HG03558 (cell line): ENCODE measurements at regions not wholly inside any gene's neighbourhood (a gene's known extent, or its start where the extent isn't known, plus 50 kb on each side); places are given as distances from the start of the nearest gene placed in this dataset.
"Not testable (repeated sequence)": the region's sequence is repeated elsewhere in the genome, so short reads cannot be mapped to it uniquely, and the experiment has no call there.

ENCODE experiments used
- ATAC-seq: cut with Tn5 transposase; IDR thresholded peaks from one replicate; pipeline ENCODE4 v1.9.1; 2021; ENCODE audit warnings: moderate number of reproducible peaks; ENCODE audit not compliant: unreplicated experiment; ENCODE audit errors: extremely low read depth

DNA sequence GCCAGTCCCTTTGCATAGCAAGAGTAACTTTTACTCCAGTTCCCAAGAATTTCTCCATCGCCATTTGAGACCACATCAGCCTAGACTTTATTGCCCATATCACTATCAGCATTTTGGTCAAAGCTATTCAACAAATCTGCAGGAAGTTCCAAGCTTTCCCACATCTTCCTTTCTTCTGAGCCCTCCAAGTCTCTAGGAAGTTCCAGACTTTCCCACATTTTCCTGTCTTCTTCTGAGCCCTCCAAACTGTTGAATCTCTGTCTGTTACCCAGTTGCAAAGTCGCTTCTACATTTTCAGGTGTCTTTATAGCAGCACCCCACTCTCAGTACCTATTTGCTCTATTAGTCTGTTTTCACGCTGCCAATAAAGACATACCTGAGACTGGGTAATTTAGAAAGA, 386.4 kb upstream of the KCND2 start:
- not testable (repeated sequence) for ATAC-seq

DNA sequence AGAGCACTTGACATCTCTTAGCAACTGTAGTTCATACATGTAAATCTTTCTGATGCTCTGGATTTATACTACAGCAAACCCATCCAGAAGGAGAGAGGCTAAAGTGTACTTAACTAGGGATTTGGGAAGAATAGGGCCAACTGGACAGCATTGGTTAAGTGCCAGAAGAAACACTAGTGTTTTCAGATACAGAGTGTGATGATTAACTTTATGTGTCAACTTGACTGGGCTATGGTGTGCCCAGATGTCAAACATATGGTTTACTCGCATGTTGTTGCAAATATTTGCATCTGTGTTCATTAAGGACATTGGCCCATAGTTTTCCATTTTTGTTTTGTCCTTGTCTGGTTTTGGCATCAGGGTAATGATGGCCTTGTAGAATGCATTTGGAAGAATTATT, 384.7 kb upstream of the KCND2 start:
- ATAC-seq, result no peak

DNA sequence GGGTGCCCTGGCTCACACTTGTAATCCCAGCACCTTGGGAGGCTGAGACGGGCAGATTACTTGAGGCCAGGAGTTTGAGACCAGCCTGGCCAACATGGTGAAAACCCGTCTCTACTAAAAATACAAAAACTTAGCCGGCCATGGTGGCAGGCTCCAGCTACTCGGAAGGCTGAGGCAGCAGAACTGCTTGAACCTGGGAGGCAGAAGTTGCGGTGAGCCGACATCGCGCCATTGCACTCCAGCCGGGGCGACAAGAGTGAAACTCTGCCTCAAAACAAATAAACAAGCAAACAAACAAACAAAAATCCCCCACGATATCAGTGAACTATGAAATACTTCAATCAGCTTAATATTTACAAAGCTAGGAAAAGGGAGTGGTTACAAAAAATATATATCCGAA, 382.3 kb upstream of the KCND2 start:
- no peak for ATAC-seq

DNA sequence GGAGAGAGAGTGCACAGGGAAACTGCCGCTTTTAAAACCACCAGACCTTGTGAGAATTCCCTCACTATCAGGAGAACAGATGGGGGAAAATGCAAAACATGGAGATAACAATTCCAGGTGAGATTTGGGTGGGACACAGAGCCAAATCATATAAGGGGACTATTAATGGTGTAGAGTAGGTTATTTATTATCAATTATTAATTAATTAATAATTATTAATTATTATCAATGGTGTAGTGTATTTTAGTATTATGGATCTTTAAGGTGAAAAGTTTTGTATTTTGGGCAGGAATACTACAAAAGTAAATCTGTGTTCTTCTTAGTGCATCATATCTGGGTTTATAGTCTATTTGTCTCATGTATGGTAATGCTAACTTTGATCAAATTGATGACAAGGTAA, 377.7 kb upstream of the KCND2 start:
- ATAC-seq, result no peak

DNA sequence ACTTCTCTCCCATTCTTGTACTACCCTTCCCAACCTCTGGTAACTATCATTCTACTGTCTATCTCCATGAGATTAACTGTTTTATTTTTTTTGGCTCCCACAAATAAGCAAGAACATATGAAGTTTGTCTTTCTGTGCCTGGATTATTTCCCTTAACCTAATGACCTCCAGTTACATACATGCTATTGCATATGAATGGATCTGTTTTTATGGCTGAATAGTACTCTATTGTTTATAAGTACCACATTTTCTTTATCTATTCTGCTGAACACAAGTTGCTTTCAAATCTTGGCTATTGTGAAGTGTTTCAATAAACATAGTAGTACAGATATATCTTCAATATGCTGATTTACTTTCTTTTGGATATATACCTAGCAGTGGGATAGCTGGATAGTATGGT, 376.6 kb upstream of the KCND2 start:
- no peak for ATAC-seq

DNA sequence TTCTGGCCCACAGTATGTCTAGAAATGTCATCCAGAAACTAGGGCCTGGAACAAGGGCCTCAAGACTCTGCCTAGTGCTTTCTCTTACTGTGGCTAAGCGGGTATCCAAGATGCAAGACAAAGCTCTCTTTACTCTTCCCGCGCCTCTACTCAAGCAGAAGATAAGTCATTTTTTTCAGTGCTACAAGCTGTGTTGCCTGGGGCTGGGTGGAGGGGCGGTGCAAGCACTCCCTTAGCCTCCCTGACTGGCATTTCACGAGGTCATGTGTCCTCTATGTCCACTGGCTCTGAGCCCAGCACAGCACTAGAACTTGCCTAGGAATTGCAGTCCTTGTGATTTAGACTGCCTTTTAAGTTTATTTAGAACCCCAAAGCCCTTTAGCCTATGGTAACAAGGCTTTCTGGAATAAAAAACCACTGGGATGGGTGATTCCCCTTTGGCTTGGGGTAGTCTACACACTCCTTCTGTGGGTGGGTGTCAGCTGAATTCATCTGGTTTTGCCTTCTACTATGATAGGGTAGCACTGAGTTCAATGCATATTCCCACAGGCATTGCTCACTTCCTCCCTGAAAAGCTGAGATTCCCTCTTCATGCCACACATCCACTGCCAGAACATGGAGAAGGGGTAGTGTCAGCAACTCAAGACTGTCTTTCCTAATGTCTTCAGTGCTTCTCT, 371.8 kb upstream of the KCND2 start:
- no peak for ATAC-seq

DNA sequence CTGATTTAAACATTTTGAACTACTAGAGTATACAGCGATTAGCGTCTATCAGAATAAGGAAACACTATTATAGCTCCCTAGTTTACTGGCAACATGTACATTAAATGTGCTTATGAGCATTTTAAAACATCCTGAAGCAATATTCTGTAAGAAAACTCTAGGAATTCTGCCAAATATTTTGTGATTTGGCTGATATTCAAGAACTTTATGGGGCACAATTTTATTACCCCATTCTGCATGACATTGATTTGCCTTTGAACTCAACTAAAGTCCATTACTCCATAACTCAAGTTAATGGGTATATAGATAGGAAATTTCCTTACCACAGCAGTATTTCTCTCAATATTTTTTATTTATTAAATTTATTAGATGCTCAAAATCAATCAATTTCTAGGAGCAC, 369.9 kb upstream of the KCND2 start:
- ATAC-seq, result no peak

DNA sequence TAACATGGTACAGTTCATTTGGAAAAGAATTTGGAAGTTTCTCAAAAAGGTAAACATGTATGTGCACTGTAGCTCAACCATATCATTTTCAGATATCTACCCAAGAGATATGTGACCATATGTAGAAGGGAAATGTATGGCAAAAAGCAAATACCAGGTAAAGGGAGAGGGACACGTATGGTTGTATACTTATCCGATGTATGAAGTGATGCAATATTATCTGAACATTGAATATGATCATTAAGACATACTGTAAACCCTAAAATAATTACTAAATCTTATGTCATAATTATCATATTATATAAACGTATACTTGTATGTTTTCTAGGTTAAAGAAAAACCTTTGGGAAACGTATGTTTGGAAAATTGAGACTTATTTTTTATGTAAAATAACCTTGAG, 367.5 kb upstream of the KCND2 start:
- no peak for ATAC-seq

DNA sequence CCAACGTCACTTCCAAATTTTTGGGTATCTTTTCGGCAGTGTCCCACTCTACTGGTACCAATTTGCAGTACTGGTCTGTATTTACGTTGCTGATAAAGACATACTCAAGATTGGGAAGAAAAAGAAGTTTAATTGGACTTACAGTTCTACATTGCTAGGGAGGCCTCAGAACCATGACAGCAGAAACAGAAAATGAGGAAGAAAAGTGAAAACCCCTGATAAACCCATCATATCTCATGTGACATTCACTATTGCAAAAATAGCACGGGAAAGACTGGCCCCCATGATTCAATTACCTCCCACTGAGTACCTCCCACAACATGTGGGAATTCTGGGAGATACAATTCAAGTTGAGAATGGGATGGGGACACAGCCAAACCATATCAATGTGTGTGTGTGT, 364.0 kb upstream of the KCND2 start:
- ATAC-seq, result no peak

DNA sequence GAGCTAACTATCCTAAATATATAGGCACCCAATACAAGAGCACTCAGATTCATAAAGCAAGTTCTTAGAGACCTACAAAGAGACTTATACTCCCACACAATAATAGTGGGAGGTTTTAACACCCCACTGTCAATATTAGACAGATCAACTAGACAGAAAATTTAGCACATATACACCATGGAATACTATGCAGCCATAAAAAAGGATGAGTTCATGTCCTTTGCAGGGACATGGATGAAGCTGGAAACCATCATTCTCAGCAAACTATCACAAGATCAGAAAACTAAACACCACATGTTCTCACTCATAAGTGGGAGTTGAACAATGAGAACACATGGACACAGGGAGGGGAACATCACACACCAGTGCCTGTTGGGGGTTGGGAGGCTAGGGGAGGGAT, 358.9 kb upstream of the KCND2 start:
- not testable (repeated sequence) for ATAC-seq

DNA sequence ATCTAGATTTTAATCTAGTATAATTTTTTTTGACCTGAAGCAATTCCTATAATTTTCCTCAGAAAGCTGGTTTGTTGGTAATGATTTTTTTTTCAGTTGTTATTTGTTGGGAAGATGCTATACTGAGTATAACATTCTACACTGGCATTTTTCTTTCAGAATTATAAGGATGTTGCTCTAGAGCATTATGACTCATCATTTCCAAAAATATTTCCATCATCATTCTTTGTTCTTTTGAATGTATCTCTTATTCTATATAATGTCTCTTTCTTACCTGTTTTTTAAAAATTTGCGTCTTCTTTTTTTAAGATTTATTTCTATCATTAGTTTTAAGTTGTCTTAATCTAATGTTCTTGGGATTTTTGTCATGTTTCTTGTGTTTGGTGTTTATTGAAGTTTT, 356.5 kb upstream of the KCND2 start:
- no peak for ATAC-seq

DNA sequence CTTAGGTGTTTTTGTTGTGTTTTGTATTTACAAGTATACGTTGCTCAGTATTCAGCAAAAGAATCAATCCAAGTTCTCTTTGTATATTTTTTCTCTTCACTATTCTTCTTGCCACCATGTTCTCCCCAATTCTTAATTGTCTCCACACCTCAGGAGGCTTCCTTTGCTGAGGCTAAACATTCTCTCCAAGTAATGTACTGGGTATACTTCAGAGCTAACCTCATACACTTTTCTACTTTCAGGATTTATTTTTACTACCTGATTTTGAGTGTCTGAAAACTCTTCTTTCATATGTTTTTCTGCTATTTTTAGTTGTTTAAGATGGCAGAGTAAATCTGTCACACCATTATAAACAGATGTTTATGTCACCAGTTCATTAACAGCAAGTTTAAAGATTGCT, 354.8 kb upstream of the KCND2 start:
- no peak for ATAC-seq

DNA sequence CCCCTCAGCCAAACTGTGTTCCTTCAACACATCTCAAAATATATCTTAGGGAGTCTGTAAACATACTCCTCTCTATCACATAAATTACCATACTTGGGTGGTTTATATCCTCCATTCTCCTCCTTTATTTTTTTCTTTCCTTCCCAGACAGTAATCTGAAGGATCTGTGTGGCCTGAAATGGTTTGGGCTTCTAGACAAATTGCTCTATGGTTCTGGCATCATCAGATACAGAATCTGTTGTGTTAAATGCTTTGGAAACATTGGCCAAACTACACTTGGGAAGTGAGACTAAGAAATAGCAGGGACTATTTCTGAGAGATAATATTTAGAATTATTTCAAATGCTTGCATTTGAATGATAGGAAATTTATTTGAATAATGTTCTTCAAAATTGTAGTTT, 353.0 kb upstream of the KCND2 start:
- no peak for ATAC-seq

DNA sequence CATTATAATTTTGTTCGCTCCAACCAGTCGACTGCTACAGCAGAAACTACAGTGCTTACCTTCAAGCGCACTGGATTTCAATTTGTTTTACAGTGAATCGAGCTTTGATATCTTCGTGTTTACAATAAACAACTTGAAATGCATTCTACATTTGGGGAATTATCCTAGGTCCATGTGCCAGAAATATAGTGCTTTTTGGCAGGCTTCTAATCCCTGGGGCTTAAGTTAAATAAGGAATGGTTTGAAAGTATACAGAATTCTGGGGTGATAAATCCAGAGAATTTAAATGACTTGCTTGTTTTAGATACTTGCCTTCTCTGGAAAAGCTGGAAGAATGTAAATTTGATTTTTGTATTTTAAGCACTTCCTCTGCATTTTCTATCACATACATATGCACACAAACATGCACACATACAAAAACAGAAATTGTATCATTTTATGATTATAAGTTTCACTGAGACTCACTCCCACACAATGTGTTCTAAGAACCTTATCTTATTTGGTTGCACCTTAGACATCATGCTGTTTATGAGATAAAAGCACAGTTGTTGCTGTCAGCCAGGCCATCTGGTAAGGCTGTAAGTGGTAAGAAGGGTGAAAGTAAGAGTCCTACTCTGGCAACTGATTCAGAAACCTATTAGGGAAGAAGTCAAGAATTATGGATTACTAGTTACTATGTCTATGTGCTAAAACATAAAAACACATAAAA, 347.2 kb upstream of the KCND2 start:
- no peak for ATAC-seq

DNA sequence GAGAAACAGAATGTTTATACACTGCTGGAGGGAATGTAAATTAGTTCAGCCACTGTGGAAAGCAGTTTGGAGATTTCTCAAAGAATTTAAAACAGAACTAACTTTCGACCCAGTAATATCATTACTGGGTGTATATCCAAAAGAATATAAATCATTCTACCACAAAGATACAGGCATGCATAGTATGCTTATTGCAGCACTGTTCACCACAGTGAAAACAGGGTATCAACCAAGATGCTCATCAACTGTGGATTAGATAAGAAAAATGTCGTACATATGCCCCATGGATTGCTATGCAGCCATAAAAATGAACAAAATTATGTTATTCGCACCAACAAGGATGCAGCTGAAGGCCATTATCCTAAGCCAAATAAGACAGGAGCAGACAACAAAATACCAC, 343.1 kb upstream of the KCND2 start:
- ATAC-seq, result no peak

DNA sequence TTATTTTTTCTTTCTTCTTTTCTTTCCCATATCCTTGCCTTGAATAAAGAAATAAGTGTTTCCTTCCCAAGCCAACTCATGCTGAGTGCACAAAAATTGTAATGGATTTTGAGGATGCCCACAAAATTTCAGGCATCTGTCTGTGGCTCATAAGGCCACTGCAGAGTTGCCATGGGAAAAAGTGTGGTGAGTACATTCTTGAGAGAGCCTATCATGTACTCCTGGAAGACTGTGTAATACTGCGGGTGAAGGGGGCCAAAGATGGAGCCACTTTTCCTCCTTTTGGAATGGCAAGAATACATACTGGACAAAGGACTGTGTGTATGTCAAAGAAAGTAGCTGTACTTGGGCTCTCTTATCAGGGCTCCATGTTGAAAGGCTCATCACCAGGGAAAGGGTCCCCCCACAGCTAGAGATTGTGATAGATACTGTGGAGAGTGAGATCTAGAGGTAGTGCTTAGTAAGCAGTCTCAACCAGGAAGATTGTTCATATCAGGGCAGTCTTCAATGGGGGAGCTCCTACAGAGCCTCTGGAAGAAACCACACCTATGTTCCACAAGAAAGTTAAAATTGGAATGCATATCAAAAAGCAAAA, 341.6 kb upstream of the KCND2 start:
- no peak for ATAC-seq

DNA sequence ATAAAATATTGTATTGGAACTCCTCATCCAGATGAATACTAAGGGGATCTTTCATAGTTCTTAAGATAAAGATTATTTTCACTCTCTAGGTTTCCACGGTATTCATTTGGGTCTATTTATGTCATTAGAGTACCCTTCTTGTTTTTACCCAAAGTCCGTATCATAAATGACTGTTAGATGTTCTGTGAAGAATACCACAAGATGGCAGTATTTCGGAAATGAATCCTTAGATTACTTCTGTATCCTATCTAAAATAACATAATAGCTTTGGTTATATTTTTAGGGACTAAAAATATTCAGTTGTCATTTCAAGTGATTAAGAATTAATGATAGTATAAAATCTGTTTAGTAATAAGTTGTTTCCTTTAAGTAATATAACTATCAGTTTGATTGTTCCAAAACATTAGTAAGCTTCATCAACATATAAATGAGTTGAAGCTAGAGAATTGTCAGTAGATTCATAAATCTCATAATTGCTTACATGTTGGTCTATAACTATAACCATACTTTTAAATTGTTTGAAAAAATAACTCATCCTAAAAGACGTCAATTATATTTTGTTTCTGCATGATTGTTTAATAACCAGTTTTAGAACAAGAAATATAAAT, 337.5 kb upstream of the KCND2 start:
- ATAC-seq, result no peak

DNA sequence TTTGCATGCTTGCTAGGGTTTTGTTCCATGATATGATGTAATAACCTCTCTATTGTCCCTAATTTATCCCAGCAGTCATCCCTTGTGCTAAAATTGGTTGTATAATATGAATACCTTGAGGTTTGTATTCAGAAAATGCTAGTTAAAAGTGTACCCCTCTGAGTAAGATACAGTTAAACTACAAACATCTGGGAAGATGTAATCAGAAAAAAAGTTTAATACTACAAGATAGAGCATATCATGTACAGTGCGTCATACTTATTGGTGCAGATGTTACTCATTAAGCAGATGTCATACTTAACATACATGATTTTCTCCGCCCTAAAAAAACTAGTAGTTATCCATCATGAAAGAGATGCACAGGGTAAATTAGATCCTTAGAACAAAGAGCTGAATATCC, 336.1 kb upstream of the KCND2 start:
- ATAC-seq, result no peak

DNA sequence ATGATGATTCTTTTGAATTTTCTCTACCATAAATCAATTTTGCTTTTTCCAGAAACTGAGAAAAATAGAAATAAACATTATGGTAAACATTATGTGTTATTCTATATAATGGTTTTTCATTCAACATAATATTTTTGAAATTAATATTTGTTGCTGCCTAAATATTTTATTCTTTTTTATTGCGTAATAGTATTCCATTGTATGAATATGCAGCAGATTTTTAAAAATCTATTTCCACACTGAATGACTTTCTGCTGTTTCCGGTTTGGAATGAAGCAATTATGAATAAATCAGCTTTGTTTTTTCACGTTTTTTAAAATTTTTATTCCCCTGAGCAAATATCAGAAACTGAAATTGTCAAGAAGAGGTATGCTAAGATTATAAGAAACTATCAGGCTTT, 335.2 kb upstream of the KCND2 start:
- no peak for ATAC-seq

DNA sequence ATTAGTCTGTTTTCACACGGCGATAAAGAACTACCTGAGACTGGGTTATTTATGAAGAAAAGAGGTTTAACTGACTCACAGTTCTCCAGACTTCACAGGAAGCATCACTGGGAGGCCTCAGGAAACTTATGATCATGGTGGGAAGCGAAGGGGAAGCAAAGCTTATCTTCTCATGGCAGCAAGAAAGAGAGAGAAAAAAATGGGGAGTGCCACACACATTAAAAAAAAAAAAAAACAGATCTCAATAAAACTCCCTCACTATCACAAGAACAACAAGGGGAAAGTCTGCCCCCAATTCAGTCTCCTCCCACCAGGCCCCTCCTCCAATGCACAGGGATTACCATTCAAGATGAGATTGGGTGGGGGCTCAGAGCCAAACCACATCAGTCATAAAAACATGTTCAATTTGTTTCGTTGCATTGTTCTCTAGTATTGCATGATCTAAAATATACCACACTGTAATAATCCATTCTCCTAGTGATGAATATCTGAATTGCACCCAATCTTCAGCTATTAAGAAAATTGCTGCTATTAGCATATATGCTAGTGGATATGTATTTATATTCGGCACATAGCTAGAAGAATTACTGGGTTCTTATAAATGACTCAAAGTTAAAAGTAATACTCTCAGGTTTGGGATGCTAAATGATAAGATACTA, 328.9 kb upstream of the KCND2 start:
- no peak for ATAC-seq

DNA sequence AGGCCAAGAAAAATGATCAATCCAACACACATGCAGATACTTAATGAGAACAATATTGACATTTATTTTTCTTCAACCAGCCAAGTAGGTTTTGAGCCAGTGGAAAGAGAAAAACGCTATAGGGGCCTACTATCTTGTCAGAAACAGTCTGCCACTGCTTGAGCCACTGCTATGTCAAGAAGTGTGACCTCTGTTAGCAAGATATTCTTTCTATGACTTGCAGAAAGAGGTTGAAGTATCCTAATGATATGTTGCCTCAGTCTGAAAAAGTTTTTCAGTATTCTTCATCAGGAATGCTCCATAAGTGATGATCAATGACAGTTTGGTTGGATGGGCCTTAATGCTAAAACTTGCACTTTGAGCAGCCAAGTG, 328.4 kb upstream of the KCND2 start:
- ATAC-seq, result no peak
